GM12865 (cell line): ENCODE measurements at regions not wholly inside any gene's neighbourhood (a gene's known extent, or its start where the extent isn't known, plus 50 kb on each side); places are given as distances from the start of the nearest gene placed in this dataset.

ENCODE experiments used
- DNase-seq: peaks from one replicate; pipeline ENCODE4 v3.0.0; 2010; ENCODE audit warnings: low read depth
- H3K4me3 ChIP-seq: 2 replicates; pipeline ENCODE4 v1.5.1; 2011; ENCODE audit warnings: mild to moderate bottlenecking, low read depth, low read length, control low read depth
- CTCF ChIP-seq: IDR thresholded peaks from 2 replicates; pipeline ENCODE4 v1.5.1; 2011; ENCODE audit warnings: low read length, control low read depth, low read depth, inconsistent platforms; ENCODE audit not compliant: insufficient read depth; ENCODE audit errors: missing control alignments

GRCh38 chr11:19472679-19473078 lies 231.9 kb upstream of the E2F8 start:
- peak; percentile 46 for DNase-seq
- no peak for TF ChIP-seq CTCF
- H3K4me3 ChIP-seq = no peak overlapping the region

- no peak overlapping the region for H3K4me3 ChIP-seq
- DNase-seq = no peak
- no peak for TF ChIP-seq CTCF
These were observed 227.2 kb upstream of the E2F8 start for GRCh38 chr11:19467904-19468303.

- DNase-seq = no peak
- TF ChIP-seq CTCF = no peak
- H3K4me3 ChIP-seq = no peak overlapping the region
These were observed 225.6 kb upstream of the E2F8 start for GRCh38 chr11:19466314-19466713.

- no peak overlapping the region for H3K4me3 ChIP-seq
- DNase-seq = no peak
- no peak for TF ChIP-seq CTCF
These were observed 223.2 kb upstream of the E2F8 start for GRCh38 chr11:19463976-19464375.

- DNase-seq = no peak
- no peak for TF ChIP-seq CTCF
- no peak overlapping the region for H3K4me3 ChIP-seq
These were observed 220.1 kb upstream of the E2F8 start for GRCh38 chr11:19460718-19461405.

- TF ChIP-seq CTCF = no peak
These were observed 218.5 kb upstream of the E2F8 start for GRCh38 chr11:19459240-19459639.

GRCh38 chr11:19458721-19459120 lies 218.0 kb upstream of the E2F8 start:
- no peak overlapping the region for H3K4me3 ChIP-seq
- no peak for DNase-seq
- TF ChIP-seq CTCF = no peak

More at GRCh38 chr11:19459240-19459639, 218.5 kb upstream of the E2F8 start:
- no peak for DNase-seq
- no peak overlapping the region for H3K4me3 ChIP-seq
